PC-9 (cell line): ENCODE measurements at regions not wholly inside any gene's neighbourhood (a gene's known extent, or its start where the extent isn't known, plus 50 kb on each side); places are given as distances from the start of the nearest gene placed in this dataset.

ENCODE experiments used
- CTCF ChIP-seq: fragments of 200-600 bp; sonication (generic); conservative IDR thresholded peaks from 2 replicates; pipeline ENCODE4 v1.6.1; 2017; ENCODE audit warnings: mixed run types, antibody characterized with exemption, mild to moderate bottlenecking, moderate library complexity
- EZH2 ChIP-seq: fragments of 200-600 bp; sonication (generic); IDR thresholded peaks from 2 replicates; pipeline ENCODE4 v1.8.0; 2017; ENCODE audit warnings: antibody characterized with exemption, low read depth

- TF ChIP-seq EZH2 (no peak), CTCF (peak; percentile 73)
Observed at GRCh38 chr20:4613718-4614620, 72.3 kb upstream of the PRNP start.
